Ovary (tissue), 7 donors: ENCODE measurements at regions not wholly inside any gene's neighbourhood (a gene's known extent, or its start where the extent isn't known, plus 50 kb on each side); places are given as distances from the start of the nearest gene placed in this dataset.

ENCODE experiments used
- DNase-seq, 5 donors: peaks; one replicate each; pipeline ENCODE4 v3.0.0-alpha.2; 2019 to 2020
- H3K27ac ChIP-seq, 2 donors: fragments of 200-600 bp; one replicate each; pipeline versions ENCODE4 v1.5.1 to v1.8.0; 2019 to 2022
- H3K27me3 ChIP-seq: fragments of 200-600 bp; one replicate; pipeline ENCODE4 v1.8.0; 2022
- H3K36me3 ChIP-seq: fragments of 200-600 bp; sonication (generic); one replicate; pipeline ENCODE4 v1.5.1; 2019
- H3K4me1 ChIP-seq: one replicate; pipeline ENCODE4 v1.8.1; 2013; ENCODE audit warnings: mild to moderate bottlenecking, moderate library complexity; ENCODE audit not compliant: insufficient read depth
- H3K4me3 ChIP-seq: fragments of 200-600 bp; sonication (generic); one replicate; pipeline ENCODE4 v1.5.1; 2017
- H3K9me3 ChIP-seq, 2 donors: fragments of 200-600 bp in 1 of 2; sonication (generic) in 1 of 2; one replicate each; pipeline versions ENCODE4 v1.5.1 to v1.8.1; 2013 to 2019; ENCODE audit warnings: mild to moderate bottlenecking in 1 of 2, moderate library complexity in 1 of 2
- CTCF ChIP-seq, 3 donors: fragments of 450-650 bp in 2 of 3; fragments of 200-600 bp in 1 of 3; IDR thresholded peaks; one replicate each; pipeline versions ENCODE4 v1.5.1 to v1.8.0; 2016 to 2022; ENCODE audit warnings: antibody characterized with exemption in 3 of 3, mild to moderate bottlenecking in 1 of 3
- EP300 ChIP-seq: sonication (generic); formaldehyde crosslinking; IDR thresholded peaks from one replicate; pipeline ENCODE4 v1.6.1; 2017; ENCODE audit warnings: antibody characterized with exemption
- POLR2A ChIP-seq: fragments of 450-650 bp; IDR thresholded peaks from one replicate; pipeline ENCODE4 v1.6.1; 2017; ENCODE audit warnings: antibody characterized with exemption, mild to moderate bottlenecking, moderate library complexity
- WGBS, 3 donors: extraction: QIAGEN DNeasy Blood & Tissue Kit in 1 of 3; methylation state at CpG; one replicate each; pipeline versions ENCODE4 v1.1.5 to v1.1.7; 2013 to 2017; 5-methylcytosine and 5-hydroxymethylcytosine counted together
- intact Hi-C, 4 donors: fragments of 100-400 bp; cut with DNase I; formaldehyde crosslinking; loops; one replicate each; pipeline versions ENCODE4 v1.11.0 to v1.15.1; 2022 to 2023
- donor health status: DM: no; HTN: no; CAD: no; lungs with moderate emphysema.
- donor health status: DM: no; HTN: no; CAD: no.
- donor health status: Bipolar disorder and iron deficiency.
- donor health status: DM: no; HTN: no; CAD: no.
- donor health status: DM: yes; HTN: yes; CAD: no.

- intact Hi-C loops, result no loop called here
- H3K9me3 ChIP-seq, result no peaks in the 10 kb centered on the region
- 64 to 70% (median 66%) methylated on average over 4 of the region's 4 CpGs for WGBS, 3 donors
- TF ChIP-seq CTCF (IDR thresholded peaks at IDR 0.05) (no peak), POLR2A (no peak), EP300 (no peak)
- no peaks in the 10 kb centered on the region for H3K36me3 ChIP-seq
- no peaks in the 10 kb centered on the region for H3K4me1 ChIP-seq
- H3K4me3 ChIP-seq, result no peak overlapping the region
- no peaks in the 10 kb centered on the region for H3K27me3 ChIP-seq
- H3K27ac ChIP-seq, result no peak overlapping the region
- no peak for DNase-seq
Observed at GRCh38 chr7:79711660-79712059, 258.2 kb upstream of the MAGI2 start.

- Histone ChIP-seq H3K4me3 (no peak overlapping the region), H3K36me3 (no peaks in the 10 kb centered on the region), H3K9me3 (no peaks in the 10 kb centered on the region), H3K27me3 (no peaks in the 10 kb centered on the region), H3K27ac (no peak overlapping the region), H3K4me1 (no peaks in the 10 kb centered on the region)
- 60 to 64% (median 62%) methylated on average over 5 of the region's 5 CpGs for WGBS, 3 donors
- intact Hi-C loops, result loop anchor here in 1 of 4 donors (2.0 kb wide), 1 partner anchor 21 kb away; no protein-coding TSS in a partner anchor
- no peak for TF ChIP-seq CTCF (IDR thresholded peaks at IDR 0.05)
- TF ChIP-seq EP300, result no peak
- no peak for TF ChIP-seq POLR2A
- no peak for DNase-seq
Observed at GRCh38 chr7:79709574-79710409, 256.3 kb upstream of the MAGI2 start.

- WGBS, 3 donors, result 87 to 96% (median 89%) methylated on average over 1 of the region's 1 CpG
- Histone ChIP-seq H3K36me3 (no peaks in the 10 kb centered on the region), H3K4me3 (no peak overlapping the region), H3K27ac (no peak overlapping the region), H3K27me3 (no peaks in the 10 kb centered on the region), H3K9me3 (no peaks in the 10 kb centered on the region), H3K4me1 (no peaks in the 10 kb centered on the region)
- intact Hi-C loops, result no loop called here
- DNase-seq, result no peak
- TF ChIP-seq EP300 (no peak), POLR2A (no peak), CTCF (IDR thresholded peaks at IDR 0.05) (no peak)
Observed at GRCh38 chr7:79702116-79702515, 248.6 kb upstream of the MAGI2 start.

GRCh38 chr7:79692015-79692414 is 238.5 kb upstream of the MAGI2 start:
- Histone ChIP-seq H3K36me3 (no peaks in the 10 kb centered on the region), H3K4me3 (no peak overlapping the region), H3K4me1 (no peaks in the 10 kb centered on the region), H3K9me3 (no peaks in the 10 kb centered on the region), H3K27me3 (no peaks in the 10 kb centered on the region), H3K27ac (no peak overlapping the region)
- WGBS, 3 donors, result 65 to 90% (median 80%) methylated on average over 3 of the region's 3 CpGs
- no peak for DNase-seq
- intact Hi-C loops, result no loop called here
- TF ChIP-seq POLR2A (no peak), EP300 (no peak), CTCF (IDR thresholded peaks at IDR 0.05) (no peak)
